ENCODE measurements at regions not wholly inside any gene's neighbourhood (a gene's known extent, or its start where the extent isn't known, plus 50 kb on each side); places are given as distances from the start of the nearest gene placed in this dataset.

GRCh38 chrX:35728481-35728880 is 69.7 kb upstream of the MAGEB16 start:
- no peak overlapping the region for H3K27ac Mint-ChIP-seq
- H3K27me3 Mint-ChIP-seq, result no peaks in the 10 kb centered on the region
- TF ChIP-seq, protein P1, sequence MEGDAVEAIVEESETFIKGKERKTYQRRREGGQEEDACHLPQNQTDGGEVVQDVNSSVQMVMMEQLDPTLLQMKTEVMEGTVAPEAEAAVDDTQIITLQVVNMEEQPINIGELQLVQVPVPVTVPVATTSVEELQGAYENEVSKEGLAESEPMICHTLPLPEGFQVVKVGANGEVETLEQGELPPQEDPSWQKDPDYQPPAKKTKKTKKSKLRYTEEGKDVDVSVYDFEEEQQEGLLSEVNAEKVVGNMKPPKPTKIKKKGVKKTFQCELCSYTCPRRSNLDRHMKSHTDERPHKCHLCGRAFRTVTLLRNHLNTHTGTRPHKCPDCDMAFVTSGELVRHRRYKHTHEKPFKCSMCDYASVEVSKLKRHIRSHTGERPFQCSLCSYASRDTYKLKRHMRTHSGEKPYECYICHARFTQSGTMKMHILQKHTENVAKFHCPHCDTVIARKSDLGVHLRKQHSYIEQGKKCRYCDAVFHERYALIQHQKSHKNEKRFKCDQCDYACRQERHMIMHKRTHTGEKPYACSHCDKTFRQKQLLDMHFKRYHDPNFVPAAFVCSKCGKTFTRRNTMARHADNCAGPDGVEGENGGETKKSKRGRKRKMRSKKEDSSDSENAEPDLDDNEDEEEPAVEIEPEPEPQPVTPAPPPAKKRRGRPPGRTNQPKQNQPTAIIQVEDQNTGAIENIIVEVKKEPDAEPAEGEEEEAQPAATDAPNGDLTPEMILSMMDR (IDR thresholded peaks at IDR 0.05), result no peak
- no peaks in the 10 kb centered on the region for H3K36me3 Mint-ChIP-seq (ENCODE audit: low read depth)
- no peak overlapping the region for H3K4me3 Mint-ChIP-seq
- ChIA-PET POLR2A (no interaction called here), CTCF (no interaction called here)
- DNase-seq (no peak), ATAC-seq (ENCODE audit: low read depth) (no peak)
- H3K4me1 Mint-ChIP-seq, result no peaks in the 10 kb centered on the region
- H3K9me3 Mint-ChIP-seq, result peaks cover 3% of the 10 kb centered on the region
- intact Hi-C loops (cut with micrococcal nuclease), result no loop called here

- Mint-ChIP-seq H3K4me1 (no peaks in the 10 kb centered on the region), H3K4me3 (no peak overlapping the region), H3K36me3 (ENCODE audit: low read depth) (no peaks in the 10 kb centered on the region), H3K9me3 (peaks cover 3% of the 10 kb centered on the region), H3K27me3 (no peaks in the 10 kb centered on the region), H3K27ac (no peak overlapping the region)
- ChIA-PET CTCF (no interaction called here), POLR2A (no interaction called here)
- TF ChIP-seq, protein P1 (IDR thresholded peaks at IDR 0.05), result no peak
- intact Hi-C loops (cut with micrococcal nuclease), result no loop called here
- DNase-seq (no peak), ATAC-seq (ENCODE audit: low read depth) (no peak)
These were observed 64.3 kb upstream of the MAGEB16 start for GRCh38 chrX:35733879-35734278.

DNA sequence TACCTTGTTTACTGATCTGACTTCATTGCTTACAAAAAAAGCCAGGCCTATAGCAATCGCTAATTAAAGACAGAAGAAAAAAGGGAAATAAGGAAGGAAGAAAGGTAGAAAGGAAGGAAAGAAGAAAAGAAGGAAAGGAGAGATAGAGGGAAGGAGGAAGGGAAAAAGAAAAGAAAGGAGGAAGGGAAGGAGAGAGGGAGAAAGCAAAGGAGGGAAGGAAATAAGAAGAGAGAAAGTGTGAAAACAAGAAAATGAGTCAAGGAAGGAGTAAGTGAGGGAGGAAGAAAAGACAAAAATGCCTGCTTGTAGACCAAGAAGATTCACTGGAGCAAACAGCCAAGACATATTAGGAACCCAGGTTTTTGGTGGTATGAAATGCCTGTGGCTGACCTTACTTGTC is 57.0 kb upstream of the MAGEB16 start:
- Mint-ChIP-seq H3K27ac (no peak overlapping the region), H3K36me3 (ENCODE audit: low read depth) (no peaks in the 10 kb centered on the region), H3K27me3 (no peaks in the 10 kb centered on the region), H3K9me3 (no peaks in the 10 kb centered on the region), H3K4me1 (no peaks in the 10 kb centered on the region), H3K4me3 (no peak overlapping the region)
- CTCF ChIA-PET, result no interaction called here
- TF ChIP-seq, protein P1 (IDR thresholded peaks at IDR 0.05), result no peak
- intact Hi-C loops (cut with micrococcal nuclease), result no loop called here
- ATAC-seq (ENCODE audit: low read depth), result no peak
- POLR2A ChIA-PET, result no interaction called here
- DNase-seq, result no peak

DNA sequence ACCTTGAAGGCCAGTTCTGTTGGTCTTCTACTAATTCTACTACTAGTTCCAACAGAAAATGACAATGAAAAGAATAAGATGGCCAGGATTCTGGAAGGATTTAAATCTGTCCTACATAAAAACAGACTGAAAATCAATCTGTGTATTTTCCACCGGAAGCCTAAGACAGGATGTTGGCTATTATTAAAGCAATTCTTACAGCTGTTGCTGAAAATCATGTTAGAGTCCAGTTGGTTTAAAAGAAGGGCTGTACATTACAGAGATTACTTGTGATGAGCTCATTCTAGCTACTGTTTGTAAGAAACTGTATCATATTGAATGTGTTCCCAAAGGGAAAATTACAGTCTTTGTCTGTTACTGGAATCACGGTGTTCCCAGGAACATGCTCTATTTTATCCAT is 54.8 kb upstream of the MAGEB16 start:
- intact Hi-C loops (cut with micrococcal nuclease), result no loop called here
- no peaks in the 10 kb centered on the region for H3K9me3 Mint-ChIP-seq
- ChIA-PET CTCF (no interaction called here), POLR2A (no interaction called here)
- H3K27ac Mint-ChIP-seq, result no peak overlapping the region
- TF ChIP-seq, protein P1 (IDR thresholded peaks at IDR 0.05), result no peak
- H3K4me1 Mint-ChIP-seq, result no peaks in the 10 kb centered on the region
- DNase-seq (no peak), ATAC-seq (ENCODE audit: low read depth) (no peak)
- H3K4me3 Mint-ChIP-seq, result no peak overlapping the region
- H3K27me3 Mint-ChIP-seq, result no peaks in the 10 kb centered on the region
- no peaks in the 10 kb centered on the region for H3K36me3 Mint-ChIP-seq (ENCODE audit: low read depth)

Measured in activated B cell treated with CpG ODN at 0.5 μM for 24 hours (primary cell).